CD14-positive monocyte (primary cell): ENCODE measurements at regions not wholly inside any gene's neighbourhood (a gene's known extent, or its start where the extent isn't known, plus 50 kb on each side); places are given as distances from the start of the nearest gene placed in this dataset.
A peak's percentile ranks its signal among the peaks of the same experiment; 100 is the strongest.

ENCODE experiments used
- DNase-seq, 3 donors: peaks; one replicate each; pipeline ENCODE4 v3.0.0-alpha.2; 2011 to 2022
- H2AFZ ChIP-seq: 2 replicates; pipeline ENCODE4 v1.6.0; 2012; ENCODE audit warnings: mild to moderate bottlenecking, low read depth, low read length, inconsistent platforms; ENCODE audit not compliant: insufficient read depth, poor library complexity, severe bottlenecking
- H3K27ac ChIP-seq, 2 donors: 1 replicate in 1 of 2; 2 replicates in 1 of 2; pipeline ENCODE4 v1.5.1; 2012 to 2013; ENCODE audit warnings: low read length in 2 of 2, control low read depth in 1 of 2, inconsistent platforms in 1 of 2, low read depth in 1 of 2, mild to moderate bottlenecking in 1 of 2
- H3K27me3 ChIP-seq, 2 donors: one replicate each; pipeline versions ENCODE4 v1.6.0 to v1.6.1; 2011 to 2013; ENCODE audit warnings: low read length in 2 of 2; ENCODE audit not compliant: control insufficient read depth in 2 of 2, insufficient read depth in 2 of 2
- H3K36me3 ChIP-seq, 2 donors: replicated peaks in 1 of 2; 1 replicate in 1 of 2; 2 replicates in 1 of 2; pipeline versions ENCODE4 v1.5.1 to v1.6.1; 2012 to 2013; ENCODE audit warnings: low read length in 2 of 2, control low read depth in 1 of 2, inconsistent platforms in 1 of 2, mild to moderate bottlenecking in 1 of 2; ENCODE audit not compliant: insufficient read depth in 2 of 2, control insufficient read depth in 1 of 2
- H3K4me1 ChIP-seq, 2 donors: 1 replicate in 1 of 2; 2 replicates in 1 of 2; pipeline versions ENCODE4 v1.5.1 to v1.6.1; 2012 to 2013; ENCODE audit warnings: low read length in 2 of 2, control low read depth in 1 of 2, inconsistent platforms in 1 of 2, mild to moderate bottlenecking in 1 of 2, moderate library complexity in 1 of 2; ENCODE audit not compliant: insufficient read depth in 2 of 2, control insufficient read depth in 1 of 2
- H3K4me2 ChIP-seq: replicated peaks from 2 replicates; pipeline ENCODE3; 2012; ENCODE audit warnings: low read length, moderate library complexity, mild to moderate bottlenecking; ENCODE audit not compliant: poor library complexity, severe bottlenecking; ENCODE audit errors: extremely low read depth
- H3K4me3 ChIP-seq, 3 experiments: fragments of 200-600 bp in 1 of 3; sonication (generic) in 1 of 3; replicated peaks in 1 of 3; 1 replicate in 2 of 3; 2 replicates in 1 of 3; pipeline ENCODE4 v1.5.1; 2011 to 2013; ENCODE audit warnings: low read length in 3 of 3, mild to moderate bottlenecking in 3 of 3, control low read depth in 2 of 3, low read depth in 2 of 3, inconsistent platforms in 1 of 3, moderate library complexity in 1 of 3
- H3K79me2 ChIP-seq: 2 replicates; pipeline ENCODE4 v1.6.0; 2012; ENCODE audit warnings: mild to moderate bottlenecking, control low read depth, inconsistent platforms, low read length, moderate library complexity; ENCODE audit not compliant: insufficient read depth
- H3K9ac ChIP-seq: 2 replicates; pipeline ENCODE4 v1.6.0; 2017; ENCODE audit warnings: low read length, mild to moderate bottlenecking; ENCODE audit not compliant: insufficient read depth, poor library complexity, severe bottlenecking
- H3K9me3 ChIP-seq, 2 donors: replicated peaks in 1 of 2; 1 replicate in 1 of 2; 2 replicates in 1 of 2; pipeline versions ENCODE4 v1.5.1 to v1.6.1; 2012 to 2013; ENCODE audit warnings: low read length in 2 of 2, control low read depth in 1 of 2; ENCODE audit not compliant: control insufficient read depth in 1 of 2, insufficient read depth in 1 of 2
- H4K20me1 ChIP-seq: 2 replicates; pipeline ENCODE4 v1.6.0; 2012; ENCODE audit warnings: mild to moderate bottlenecking, low read length, control low read depth, moderate library complexity; ENCODE audit not compliant: insufficient read depth
- H3K27ac Mint-ChIP-seq, 7 donors: one replicate each; pipeline ENCODE4 v1.8.0; 2020; ENCODE audit warnings: mild to moderate bottlenecking in 7 of 7, mixed read lengths in 7 of 7, moderate library complexity in 6 of 7, inconsistent platforms in 2 of 7
- H3K27me3 Mint-ChIP-seq, 3 donors: one replicate each; pipeline ENCODE4 v1.8.0; 2021 to 2022; ENCODE audit warnings: low read depth in 3 of 3, mild to moderate bottlenecking in 3 of 3, mixed read lengths in 3 of 3, moderate library complexity in 3 of 3, inconsistent platforms in 1 of 3
- H3K36me3 Mint-ChIP-seq, 2 donors: one replicate each; pipeline ENCODE4 v1.8.0; 2020; ENCODE audit warnings: mixed read lengths in 2 of 2, inconsistent platforms in 1 of 2, mild to moderate bottlenecking in 1 of 2
- H3K4me1 Mint-ChIP-seq: one replicate; pipeline ENCODE4 v1.8.0; 2020; ENCODE audit warnings: mild to moderate bottlenecking, mixed read lengths
- H3K4me3 Mint-ChIP-seq, 2 donors: one replicate each; pipeline ENCODE4 v1.8.0; 2020; ENCODE audit warnings: mild to moderate bottlenecking in 2 of 2, mixed read lengths in 2 of 2, moderate library complexity in 1 of 2
- H3K9me3 Mint-ChIP-seq, 7 donors: one replicate each; pipeline ENCODE4 v1.8.0; 2020 to 2022; ENCODE audit warnings: mixed read lengths in 7 of 7, mild to moderate bottlenecking in 6 of 7, moderate library complexity in 6 of 7, inconsistent platforms in 2 of 7
- CTCF ChIP-seq: fragments of 200-600 bp; IDR thresholded peaks from one replicate; pipeline ENCODE4 v1.8.0; 2022; ENCODE audit warnings: antibody characterized with exemption, mild to moderate bottlenecking
- WGBS: methylation state at CpG from one replicate; pipeline ENCODE4 v1.1.5; 2013; ENCODE audit warnings: missing lambda C conversion rate; ENCODE audit not compliant: insufficient coverage; 5-methylcytosine and 5-hydroxymethylcytosine counted together
- intact Hi-C, 2 donors: fragments of 100-400 bp; cut with micrococcal nuclease; formaldehyde crosslinking; loops; one replicate each; pipeline versions ENCODE4 v1.15.0 to v1.15.1; 2023

- DNase-seq: no peak
- Histone ChIP-seq H3K4me1 (no peaks in the 10 kb centered on the region), H3K36me3 (no peaks in the 10 kb centered on the region), H4K20me1 (no peaks in the 10 kb centered on the region), H3K79me2 (no peaks in the 10 kb centered on the region), H2AFZ (no peak overlapping the region), H3K27me3 (no peaks in the 10 kb centered on the region), H3K9ac (no peak overlapping the region), H3K4me2 (no peak overlapping the region), H3K9me3 (peaks cover 10 to 20% of the 10 kb centered on the region in 2 donors), H3K27ac (no peak overlapping the region), H3K4me3 (no peak overlapping the region)
- WGBS: no CpG with 5 or more reads among the region's 2 CpGs
- Mint-ChIP-seq H3K4me1 (no peaks in the 10 kb centered on the region), H3K9me3 (peaks cover 5 to 32% (median 12%) of the 10 kb centered on the region in 7 donors), H3K27ac (no peak overlapping the region), H3K36me3 (no peaks in the 10 kb centered on the region), H3K27me3 (peaks cover 0 to 4% (median 1%) of the 10 kb centered on the region in 3 donors), H3K4me3 (no peak overlapping the region)
- TF ChIP-seq CTCF: no peak
- intact Hi-C loops: no loop called here
Observed at GRCh38 chr7:69042138-69042537, 556.1 kb upstream of the AUTS2 start.

- Histone ChIP-seq H3K27ac (no peak overlapping the region), H3K79me2 (no peaks in the 10 kb centered on the region), H3K4me3 (no peak overlapping the region), H3K4me1 (no peaks in the 10 kb centered on the region), H4K20me1 (no peaks in the 10 kb centered on the region), H2AFZ (no peak overlapping the region), H3K27me3 (no peaks in the 10 kb centered on the region), H3K9me3 (peaks cover 27 to 36% of the 10 kb centered on the region in 2 donors), H3K9ac (no peak overlapping the region), H3K4me2 (no peak overlapping the region), H3K36me3 (no peaks in the 10 kb centered on the region)
- DNase-seq: no peak
- Mint-ChIP-seq H3K27ac (peak overlapping the region in 1 of 7 donors; percentile 34), H3K27me3 (no peaks in the 10 kb centered on the region), H3K36me3 (no peaks in the 10 kb centered on the region), H3K9me3 (peaks cover 8 to 29% (median 17%) of the 10 kb centered on the region in 7 donors), H3K4me3 (no peak overlapping the region), H3K4me1 (no peaks in the 10 kb centered on the region)
- TF ChIP-seq CTCF: no peak
- 67% methylated on average over 5 of the region's 6 CpGs for WGBS
- intact Hi-C loops: no loop called here
Observed at GRCh38 chr7:69047151-69047754, 551.0 kb upstream of the AUTS2 start.
